ENCODE measurements at regions not wholly inside any gene's neighbourhood (a gene's known extent, or its start where the extent isn't known, plus 50 kb on each side); places are given as distances from the start of the nearest gene placed in this dataset.

GRCh38 chr6:134381959-134382358 is 64.0 kb upstream of the SGK1 start:
- no peak for DNase-seq (ENCODE audit: extremely low read depth in 1 of 2, low read depth in 1 of 2)

GRCh38 chr6:134379599-134379998 is 61.7 kb upstream of the SGK1 start:
- no peak for DNase-seq (ENCODE audit: extremely low read depth in 1 of 2, low read depth in 1 of 2)

GRCh38 chr6:134379076-134379475 is 61.2 kb upstream of the SGK1 start:
- peak in 1 of 2 donors; percentile 40 for DNase-seq (ENCODE audit: extremely low read depth in 1 of 2, low read depth in 1 of 2)

- DNase-seq (ENCODE audit: extremely low read depth in 1 of 2, low read depth in 1 of 2) = no peak
These were observed 60.5 kb upstream of the SGK1 start for GRCh38 chr6:134378426-134378825.

GRCh38 chr6:134376785-134377184 is 58.9 kb upstream of the SGK1 start:
- DNase-seq (ENCODE audit: extremely low read depth in 1 of 2, low read depth in 1 of 2) = no peak

- no peak for DNase-seq (ENCODE audit: extremely low read depth in 1 of 2, low read depth in 1 of 2)
These were observed 57.3 kb upstream of the SGK1 start for GRCh38 chr6:134375220-134375580.

- no peak for DNase-seq (ENCODE audit: extremely low read depth in 1 of 2, low read depth in 1 of 2)
These were observed 56.7 kb upstream of the SGK1 start for GRCh38 chr6:134374491-134375219.

- no peak for DNase-seq (ENCODE audit: extremely low read depth in 1 of 2, low read depth in 1 of 2)
These were observed 56.1 kb upstream of the SGK1 start for GRCh38 chr6:134373993-134374392.

- DNase-seq (ENCODE audit: extremely low read depth in 1 of 2, low read depth in 1 of 2) = no peak
These were observed 55.5 kb upstream of the SGK1 start for GRCh38 chr6:134373282-134373922.

GRCh38 chr6:134372603-134373281 is 54.8 kb upstream of the SGK1 start:
- DNase-seq (ENCODE audit: extremely low read depth in 1 of 2, low read depth in 1 of 2) = no peak

- no peak for DNase-seq (ENCODE audit: extremely low read depth in 1 of 2, low read depth in 1 of 2)
These were observed 50.8 kb upstream of the SGK1 start for GRCh38 chr6:134368670-134369069.
